H1 (cell line): ENCODE measurements at regions not wholly inside any gene's neighbourhood (a gene's known extent, or its start where the extent isn't known, plus 50 kb on each side); places are given as distances from the start of the nearest gene placed in this dataset.

Source experiments
- CTCF ChIA-PET: fragments of 300-600 bp; sonication (Branson Sonifier 250); formaldehyde crosslinking; loops from one replicate; lab custom pipeline; 2021; ENCODE audit not compliant: partially characterized antibody; lab: Charles Lee
- POLR2A ChIA-PET: fragments of 300-600 bp; sonication (Branson Sonifier 250); formaldehyde crosslinking; loops from one replicate; lab custom pipeline; 2021; ENCODE audit warnings: inconsistent platforms; ENCODE audit not compliant: partially characterized antibody; lab: Charles Lee
- DNase-seq, 2 experiments: peaks; one replicate each; pipeline versions ENCODE4 v3.0.0 to v3.0.0-alpha.2; 2010 to 2022; ENCODE audit warnings: low spot score in 2 of 2, low read depth in 1 of 2, mixed read lengths in 1 of 2
- FAIRE-seq: peaks from 2 replicates; lab custom pipeline; 2011; peaks lifted over from hg19 to GRCh38; lab: Jason Lieb, UNC
- H2AFZ ChIP-seq: 2 replicates; pipeline ENCODE4 v1.8.1; 2012; ENCODE audit warnings: low read length, inconsistent platforms
- H2AK5ac ChIP-seq: 2 replicates; pipeline ENCODE4 v1.6.1; 2013; ENCODE audit warnings: low read depth, low read length
- H2BK120ac ChIP-seq: replicated peaks from 2 replicates; pipeline ENCODE3; 2013; ENCODE audit warnings: low read depth, low read length, inconsistent platforms
- H2BK12ac ChIP-seq: 2 replicates; pipeline ENCODE4 v1.6.1; 2013; ENCODE audit warnings: low read depth, low read length
- H2BK15ac ChIP-seq: 2 replicates; pipeline ENCODE4 v1.6.1; 2013; ENCODE audit warnings: low read length
- H2BK20ac ChIP-seq: 2 replicates; pipeline ENCODE4 v1.6.1; 2013; ENCODE audit warnings: low read length
- H2BK5ac ChIP-seq: 2 replicates; pipeline ENCODE4 v1.6.1; 2013; ENCODE audit warnings: low read depth, low read length
- H3K14ac ChIP-seq: 2 replicates; pipeline ENCODE4 v1.6.1; 2013; ENCODE audit warnings: inconsistent platforms; ENCODE audit not compliant: insufficient read length
- H3K18ac ChIP-seq: 2 replicates; pipeline ENCODE4 v1.6.1; 2013; ENCODE audit warnings: low read length; ENCODE audit errors: extremely low read depth
- H3K23ac ChIP-seq: 2 replicates; pipeline ENCODE4 v1.6.1; 2013; ENCODE audit warnings: inconsistent platforms; ENCODE audit not compliant: insufficient read length
- H3K23me2 ChIP-seq: 2 replicates; pipeline ENCODE4 v1.6.1; 2013; ENCODE audit warnings: low read depth, low read length
- H3K27ac ChIP-seq: 2 replicates; pipeline ENCODE4 v1.6.1; 2011; ENCODE audit warnings: low read depth, low read length, inconsistent platforms
- H3K27me3 ChIP-seq, 4 experiments: replicated peaks in 1 of 4; 1 replicate in 1 of 4; 2 replicates in 3 of 4; pipeline versions ENCODE4 v1.6.1 to v1.8.1; 2011 to 2013; ENCODE audit warnings: low read length in 3 of 4, mild to moderate bottlenecking in 3 of 4, inconsistent platforms in 2 of 4, mixed read lengths in 2 of 4, moderate library complexity in 1 of 4; ENCODE audit not compliant: control insufficient read depth in 3 of 4, insufficient read depth in 3 of 4; ENCODE audit errors: extremely low read depth in 1 of 4
- H3K36me3 ChIP-seq, 4 experiments: 2 replicates each; pipeline versions ENCODE4 v1.6.1 to v1.8.1; 2011 to 2013; ENCODE audit warnings: mild to moderate bottlenecking in 4 of 4, low read length in 3 of 4, moderate library complexity in 2 of 4, control low read depth in 1 of 4, inconsistent platforms in 1 of 4; ENCODE audit not compliant: insufficient read depth in 4 of 4, control insufficient read depth in 2 of 4
- H3K4ac ChIP-seq: replicated peaks from 2 replicates; pipeline ENCODE3; 2013; ENCODE audit warnings: low read length, low read depth, mixed read lengths, inconsistent platforms; ENCODE audit not compliant: insufficient read length
- H3K4me1 ChIP-seq, 4 experiments: replicated peaks in 1 of 4; 1 replicate in 1 of 4; 2 replicates in 3 of 4; pipeline versions ENCODE4 v1.6.1 to v1.8.1; 2011 to 2013; ENCODE audit warnings: low read length in 3 of 4, inconsistent platforms in 2 of 4, mixed read lengths in 1 of 4; ENCODE audit not compliant: insufficient read depth in 4 of 4, control insufficient read depth in 3 of 4
- H3K4me2 ChIP-seq, 2 experiments: 2 replicates each; pipeline versions ENCODE4 v1.6.1 to v1.8.1; 2011 to 2013; ENCODE audit warnings: low read depth in 2 of 2, low read length in 2 of 2, control low read depth in 1 of 2, inconsistent platforms in 1 of 2, mild to moderate bottlenecking in 1 of 2; ENCODE audit not compliant: insufficient read depth in 1 of 2
- H3K4me3 ChIP-seq, 4 experiments: fragments of 200-600, 300-600 bp in 1 of 4; sonication (generic), shearing (Covaris generic), sonication (Bioruptor Twin) in 1 of 4; 2 replicates each; pipeline versions ENCODE4 v1.5.1 to v1.8.1; 2011 to 2016; ENCODE audit warnings: low read length in 4 of 4, low read depth in 3 of 4, control low read depth in 2 of 4, inconsistent platforms in 2 of 4, mild to moderate bottlenecking in 2 of 4, mixed read lengths in 1 of 4, moderate library complexity in 1 of 4; ENCODE audit not compliant: insufficient read depth in 2 of 4; ENCODE audit errors: extremely low read depth in 1 of 4
- H3K56ac ChIP-seq: replicated peaks from 2 replicates; pipeline ENCODE3; 2013; ENCODE audit warnings: low read depth, mild to moderate bottlenecking, mixed read lengths, low read length, inconsistent platforms; ENCODE audit not compliant: insufficient read length
- H3K79me1 ChIP-seq: 2 replicates; pipeline ENCODE4 v1.6.1; 2013; ENCODE audit warnings: low read depth, low read length, control low read depth
- H3K79me2 ChIP-seq, 2 experiments: 2 replicates each; pipeline versions ENCODE4 v1.6.1 to v1.8.1; 2012 to 2013; ENCODE audit warnings: low read length in 2 of 2, mild to moderate bottlenecking in 2 of 2, inconsistent platforms in 1 of 2; ENCODE audit not compliant: insufficient read depth in 2 of 2, control insufficient read depth in 1 of 2
- H3K9ac ChIP-seq, 4 experiments: replicated peaks in 1 of 4; 1 replicate in 1 of 4; 2 replicates in 3 of 4; pipeline versions ENCODE4 v1.6.1 to v1.8.1; 2011 to 2013; ENCODE audit warnings: low read depth in 3 of 4, low read length in 3 of 4, control low read depth in 2 of 4, mild to moderate bottlenecking in 2 of 4, moderate library complexity in 2 of 4, inconsistent platforms in 1 of 4; ENCODE audit errors: extremely low read depth in 1 of 4
- H3K9me3 ChIP-seq, 2 experiments: 2 replicates each; pipeline versions ENCODE4 v1.6.1 to v1.8.1; 2012 to 2013; ENCODE audit warnings: mild to moderate bottlenecking in 2 of 2, moderate library complexity in 2 of 2, control low read depth in 1 of 2, inconsistent platforms in 1 of 2, low read depth in 1 of 2, low read length in 1 of 2, mixed read lengths in 1 of 2; ENCODE audit not compliant: insufficient read depth in 2 of 2
- H4K20me1 ChIP-seq, 2 experiments: replicated peaks in 1 of 2; 2 replicates each; pipeline versions ENCODE3 to v1.8.1; 2011 to 2013; ENCODE audit warnings: inconsistent platforms in 2 of 2, low read length in 2 of 2, mild to moderate bottlenecking in 1 of 2; ENCODE audit not compliant: insufficient read depth in 2 of 2, control insufficient read depth in 1 of 2
- H4K5ac ChIP-seq: 2 replicates; pipeline ENCODE4 v1.6.1; 2013; ENCODE audit warnings: low read length, low read depth, mixed read lengths, inconsistent platforms; ENCODE audit not compliant: insufficient read length
- H4K8ac ChIP-seq: 2 replicates; pipeline ENCODE4 v1.8.0; 2013; ENCODE audit warnings: mild to moderate bottlenecking, moderate library complexity, low read length, inconsistent platforms; ENCODE audit not compliant: insufficient read depth; ENCODE audit errors: extremely low read depth
- H4K91ac ChIP-seq: replicated peaks from 2 replicates; pipeline ENCODE3; 2013; ENCODE audit warnings: low read length, mixed read lengths, inconsistent platforms; ENCODE audit not compliant: insufficient read length
- PHF8 ChIP-seq: fragments of 200-600 bp; sonication (generic); conservative IDR thresholded peaks from 2 replicates; pipeline ENCODE4 v1.7.1; 2012; ENCODE audit warnings: low read depth, mild to moderate bottlenecking, inconsistent platforms, low read length, moderate library complexity
- SRF ChIP-seq: IDR thresholded peaks from 2 replicates; pipeline ENCODE4 v1.6.1; 2011; ENCODE audit warnings: mild to moderate bottlenecking, low read depth, low read length, moderate library complexity
- WGBS, 2 experiments: shearing (Covaris generic) in 1 of 2; methylation state at CpG; one replicate each; pipeline versions ENCODE4 v1.1.6 to v1.1.7; 2013 to 2015; ENCODE audit warnings: low lambda C conversion rate in 2 of 2, mixed read lengths in 2 of 2, inconsistent platforms in 1 of 2, low coverage in 1 of 2, missing lambda C conversion rate in 1 of 2; ENCODE audit not compliant: insufficient replicate concordance in 2 of 2, insufficient coverage in 1 of 2, insufficient read length in 1 of 2; ENCODE audit errors: extremely low coverage in 1 of 2, missing lambda C conversion rate in 1 of 2; 5-methylcytosine and 5-hydroxymethylcytosine counted together

- no peak for FAIRE-seq
- TF ChIP-seq PHF8 (no peak), SRF (no peak)
These were observed 265.6 kb upstream of the RGS6 start for GRCh38 chr14:71666571-71667145.

More at GRCh38 chr14:71666571-71667145, 265.6 kb upstream of the RGS6 start:
- H3K27me3 ChIP-seq = no peaks in the 10 kb centered on the region
- H2AK5ac ChIP-seq = no peak overlapping the region
- H3K4me2 ChIP-seq = no peak overlapping the region
- no peak overlapping the region for H2BK15ac ChIP-seq
- H3K9ac ChIP-seq = no peak overlapping the region
- no peak overlapping the region for H3K14ac ChIP-seq
- no peaks in the 10 kb centered on the region for H3K79me1 ChIP-seq
- no peaks in the 10 kb centered on the region for H3K23me2 ChIP-seq
- H3K9me3 ChIP-seq = no peaks in the 10 kb centered on the region
- no peaks in the 10 kb centered on the region for H3K4me1 ChIP-seq
- 0 out of 2 replicates have a peak overlapping the region, but pooled peaks have one; percentile 18 for H2BK12ac ChIP-seq
- H2BK120ac ChIP-seq = no peak overlapping the region
- H3K18ac ChIP-seq = no peak overlapping the region
- no peak overlapping the region for H2BK20ac ChIP-seq
- no peak overlapping the region for H4K5ac ChIP-seq
- H3K79me2 ChIP-seq = no peaks in the 10 kb centered on the region
- no peak overlapping the region for H4K91ac ChIP-seq
- no peak overlapping the region for H3K4me3 ChIP-seq
- WGBS, 2 experiments = 87% methylated on average over 2 of the region's 2 CpGs; no CpG with 5 or more reads in 1 of the 2 experiments
- H3K36me3 ChIP-seq = peaks cover 2 to 9% (median 5%) of the 10 kb centered on the region in 4 experiments; a peak in 3 of 8 replicates
- H2BK5ac ChIP-seq = no peak overlapping the region
- POLR2A ChIA-PET = interaction anchor here (1.2 kb wide), 1 partner anchor 14 kb away, joined by 3 read pairs; no protein-coding TSS in a partner anchor
- no peaks in the 10 kb centered on the region for H4K20me1 ChIP-seq
- H3K23ac ChIP-seq = no peak overlapping the region
- H4K8ac ChIP-seq = no peak overlapping the region; the same call in 1 of the 2 replicates
- H3K56ac ChIP-seq = no peak overlapping the region
- H3K4ac ChIP-seq = no peak overlapping the region
- no peak overlapping the region for H3K27ac ChIP-seq
- DNase-seq = no peak
- H2AFZ ChIP-seq = no peak overlapping the region
- CTCF ChIA-PET = no interaction called here
